GM12874 (cell line): ENCODE measurements at regions not wholly inside any gene's neighbourhood (a gene's known extent, or its start where the extent isn't known, plus 50 kb on each side); places are given as distances from the start of the nearest gene placed in this dataset.

Experiments
- CTCF ChIP-seq: IDR thresholded peaks from 2 replicates; pipeline ENCODE4 v1.5.1; 2011; ENCODE audit warnings: low read depth, mild to moderate bottlenecking, control low read depth, low read length, moderate library complexity; ENCODE audit not compliant: insufficient read depth

GRCh38 chr6:90859056-90859455 is 272.2 kb upstream of the MAP3K7 start:
- TF ChIP-seq CTCF, result no peak

GRCh38 chr6:90849686-90850085 is 262.8 kb upstream of the MAP3K7 start:
- TF ChIP-seq CTCF, result no peak

GRCh38 chr6:90846824-90847223 is 260.0 kb upstream of the MAP3K7 start:
- TF ChIP-seq CTCF, result no peak

- no peak for TF ChIP-seq CTCF
Observed at GRCh38 chr6:90835596-90836212, 248.8 kb upstream of the MAP3K7 start.

GRCh38 chr6:90829311-90829710 is 242.4 kb upstream of the MAP3K7 start:
- no peak for TF ChIP-seq CTCF

- no peak for TF ChIP-seq CTCF
Observed at GRCh38 chr6:90820436-90820835, 233.6 kb upstream of the MAP3K7 start.

GRCh38 chr6:90819483-90819882 is 232.6 kb upstream of the MAP3K7 start:
- TF ChIP-seq CTCF, result no peak
